ENCODE measurements at regions not wholly inside any gene's neighbourhood (a gene's known extent, or its start where the extent isn't known, plus 50 kb on each side); places are given as distances from the start of the nearest gene placed in this dataset.

DNA sequence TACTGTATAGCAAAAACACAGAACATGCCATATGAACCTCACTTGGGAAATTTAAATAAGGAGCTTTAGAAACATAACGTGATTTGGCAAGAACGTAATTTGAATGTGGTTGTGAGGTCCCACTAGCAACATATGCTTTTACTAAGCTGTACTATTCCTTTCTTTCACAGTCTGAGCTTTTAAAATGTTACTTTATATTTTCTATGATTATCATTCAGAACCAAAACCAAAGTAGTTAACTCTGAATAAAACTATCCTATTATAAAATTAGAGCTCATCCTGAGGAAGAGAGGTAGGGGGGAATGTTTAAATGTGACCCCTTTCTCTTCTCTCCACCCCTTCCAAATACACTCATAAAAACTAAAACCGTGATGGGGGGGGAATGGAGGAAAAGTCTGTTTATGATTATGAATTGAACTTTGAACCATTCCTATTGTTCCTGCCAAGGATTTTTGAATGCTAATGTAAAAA is 435.7 kb downstream of the NFIB start:
- TF ChIP-seq, protein P1, sequence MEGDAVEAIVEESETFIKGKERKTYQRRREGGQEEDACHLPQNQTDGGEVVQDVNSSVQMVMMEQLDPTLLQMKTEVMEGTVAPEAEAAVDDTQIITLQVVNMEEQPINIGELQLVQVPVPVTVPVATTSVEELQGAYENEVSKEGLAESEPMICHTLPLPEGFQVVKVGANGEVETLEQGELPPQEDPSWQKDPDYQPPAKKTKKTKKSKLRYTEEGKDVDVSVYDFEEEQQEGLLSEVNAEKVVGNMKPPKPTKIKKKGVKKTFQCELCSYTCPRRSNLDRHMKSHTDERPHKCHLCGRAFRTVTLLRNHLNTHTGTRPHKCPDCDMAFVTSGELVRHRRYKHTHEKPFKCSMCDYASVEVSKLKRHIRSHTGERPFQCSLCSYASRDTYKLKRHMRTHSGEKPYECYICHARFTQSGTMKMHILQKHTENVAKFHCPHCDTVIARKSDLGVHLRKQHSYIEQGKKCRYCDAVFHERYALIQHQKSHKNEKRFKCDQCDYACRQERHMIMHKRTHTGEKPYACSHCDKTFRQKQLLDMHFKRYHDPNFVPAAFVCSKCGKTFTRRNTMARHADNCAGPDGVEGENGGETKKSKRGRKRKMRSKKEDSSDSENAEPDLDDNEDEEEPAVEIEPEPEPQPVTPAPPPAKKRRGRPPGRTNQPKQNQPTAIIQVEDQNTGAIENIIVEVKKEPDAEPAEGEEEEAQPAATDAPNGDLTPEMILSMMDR (IDR thresholded peaks at IDR 0.05) = no peak
- no peak for TF ChIP-seq EP300 (IDR thresholded peaks at IDR 0.05)
- TF ChIP-seq POLR2A (IDR thresholded peaks at IDR 0.05) = no peak

Data from gastroesophageal sphincter (tissue), 3 donors.